ENCODE measurements at regions not wholly inside any gene's neighbourhood (a gene's known extent, or its start where the extent isn't known, plus 50 kb on each side); places are given as distances from the start of the nearest gene placed in this dataset.

- Mint-ChIP-seq H3K27me3 (no peaks in the 10 kb centered on the region), H3K27ac (no peak overlapping the region), H3K4me3 (no peak overlapping the region), H3K9me3 (ENCODE audit: low read depth) (peaks cover 6% of the 10 kb centered on the region), H3K4me1 (ENCODE audit: low read depth) (no peaks in the 10 kb centered on the region), H3K36me3 (no peaks in the 10 kb centered on the region)
Measured at GRCh38 chr4:124417371-124417770, 295.2 kb downstream of the ANKRD50 start.

- no peak overlapping the region for H3K27ac Mint-ChIP-seq
- H3K27me3 Mint-ChIP-seq = no peaks in the 10 kb centered on the region
- H3K4me1 Mint-ChIP-seq (ENCODE audit: low read depth) = no peaks in the 10 kb centered on the region
- no peaks in the 10 kb centered on the region for H3K36me3 Mint-ChIP-seq
- no peak overlapping the region for H3K4me3 Mint-ChIP-seq
- peaks cover 9% of the 10 kb centered on the region for H3K9me3 Mint-ChIP-seq (ENCODE audit: low read depth)
Measured at GRCh38 chr4:124420166-124420695, 292.3 kb downstream of the ANKRD50 start.

GRCh38 chr4:124423160-124423559 is 289.4 kb downstream of the ANKRD50 start:
- no peaks in the 10 kb centered on the region for H3K4me1 Mint-ChIP-seq (ENCODE audit: low read depth)
- H3K36me3 Mint-ChIP-seq = no peaks in the 10 kb centered on the region
- no peaks in the 10 kb centered on the region for H3K27me3 Mint-ChIP-seq
- no peak overlapping the region for H3K27ac Mint-ChIP-seq
- peaks cover 9% of the 10 kb centered on the region for H3K9me3 Mint-ChIP-seq (ENCODE audit: low read depth)
- no peak overlapping the region for H3K4me3 Mint-ChIP-seq

- no peaks in the 10 kb centered on the region for H3K36me3 Mint-ChIP-seq
- no peaks in the 10 kb centered on the region for H3K4me1 Mint-ChIP-seq (ENCODE audit: low read depth)
- no peak overlapping the region for H3K27ac Mint-ChIP-seq
- no peaks in the 10 kb centered on the region for H3K27me3 Mint-ChIP-seq
- H3K9me3 Mint-ChIP-seq (ENCODE audit: low read depth) = peaks cover 7% of the 10 kb centered on the region
- no peak overlapping the region for H3K4me3 Mint-ChIP-seq
Measured at GRCh38 chr4:124426279-124426678, 286.3 kb downstream of the ANKRD50 start.

- no peaks in the 10 kb centered on the region for H3K4me1 Mint-ChIP-seq (ENCODE audit: low read depth)
- no peaks in the 10 kb centered on the region for H3K36me3 Mint-ChIP-seq
- peaks cover 3% of the 10 kb centered on the region for H3K9me3 Mint-ChIP-seq (ENCODE audit: low read depth)
- H3K27ac Mint-ChIP-seq = no peak overlapping the region
- H3K4me3 Mint-ChIP-seq = no peak overlapping the region
- no peaks in the 10 kb centered on the region for H3K27me3 Mint-ChIP-seq
Measured at GRCh38 chr4:124427095-124427767, 285.3 kb downstream of the ANKRD50 start.

- Mint-ChIP-seq H3K9me3 (ENCODE audit: low read depth) (peaks cover 3% of the 10 kb centered on the region), H3K36me3 (no peaks in the 10 kb centered on the region), H3K27ac (no peak overlapping the region), H3K4me1 (ENCODE audit: low read depth) (no peaks in the 10 kb centered on the region), H3K27me3 (no peaks in the 10 kb centered on the region), H3K4me3 (no peak overlapping the region)
Measured at GRCh38 chr4:124428648-124429047, 283.9 kb downstream of the ANKRD50 start.

GRCh38 chr4:124429746-124430250 is 282.7 kb downstream of the ANKRD50 start:
- H3K27me3 Mint-ChIP-seq = no peaks in the 10 kb centered on the region
- H3K4me1 Mint-ChIP-seq (ENCODE audit: low read depth) = no peaks in the 10 kb centered on the region
- H3K4me3 Mint-ChIP-seq = no peak overlapping the region
- H3K9me3 Mint-ChIP-seq (ENCODE audit: low read depth) = peaks cover under 1% of the 10 kb centered on the region
- no peak overlapping the region for H3K27ac Mint-ChIP-seq
- no peaks in the 10 kb centered on the region for H3K36me3 Mint-ChIP-seq

- Mint-ChIP-seq H3K4me1 (ENCODE audit: low read depth) (no peaks in the 10 kb centered on the region), H3K27ac (no peak overlapping the region), H3K9me3 (ENCODE audit: low read depth) (no peaks in the 10 kb centered on the region), H3K4me3 (no peak overlapping the region), H3K27me3 (no peaks in the 10 kb centered on the region), H3K36me3 (no peaks in the 10 kb centered on the region)
Measured at GRCh38 chr4:124431653-124432192, 280.8 kb downstream of the ANKRD50 start.

GRCh38 chr4:124432500-124432899 is 280.0 kb downstream of the ANKRD50 start:
- Mint-ChIP-seq H3K4me1 (ENCODE audit: low read depth) (no peaks in the 10 kb centered on the region), H3K36me3 (no peaks in the 10 kb centered on the region), H3K27ac (no peak overlapping the region), H3K9me3 (ENCODE audit: low read depth) (no peaks in the 10 kb centered on the region), H3K4me3 (no peak overlapping the region), H3K27me3 (no peaks in the 10 kb centered on the region)

GRCh38 chr4:124433044-124433443 is 279.5 kb downstream of the ANKRD50 start:
- H3K27ac Mint-ChIP-seq = no peak overlapping the region
- H3K4me1 Mint-ChIP-seq (ENCODE audit: low read depth) = no peaks in the 10 kb centered on the region
- no peaks in the 10 kb centered on the region for H3K27me3 Mint-ChIP-seq
- no peaks in the 10 kb centered on the region for H3K36me3 Mint-ChIP-seq
- no peaks in the 10 kb centered on the region for H3K9me3 Mint-ChIP-seq (ENCODE audit: low read depth)
- H3K4me3 Mint-ChIP-seq = no peak overlapping the region

GRCh38 chr4:124433500-124433899 is 279.0 kb downstream of the ANKRD50 start:
- Mint-ChIP-seq H3K27ac (no peak overlapping the region), H3K4me1 (ENCODE audit: low read depth) (no peaks in the 10 kb centered on the region), H3K4me3 (no peak overlapping the region), H3K27me3 (no peaks in the 10 kb centered on the region), H3K36me3 (no peaks in the 10 kb centered on the region), H3K9me3 (ENCODE audit: low read depth) (no peaks in the 10 kb centered on the region)

GRCh38 chr4:124435274-124435950 is 277.1 kb downstream of the ANKRD50 start:
- no peaks in the 10 kb centered on the region for H3K4me1 Mint-ChIP-seq (ENCODE audit: low read depth)
- no peaks in the 10 kb centered on the region for H3K27me3 Mint-ChIP-seq
- no peaks in the 10 kb centered on the region for H3K36me3 Mint-ChIP-seq
- no peak overlapping the region for H3K4me3 Mint-ChIP-seq
- H3K27ac Mint-ChIP-seq = no peak overlapping the region
- peaks cover 10% of the 10 kb centered on the region for H3K9me3 Mint-ChIP-seq (ENCODE audit: low read depth)

- Mint-ChIP-seq H3K9me3 (ENCODE audit: low read depth) (peaks cover 10% of the 10 kb centered on the region), H3K27ac (no peak overlapping the region), H3K36me3 (no peaks in the 10 kb centered on the region), H3K27me3 (no peaks in the 10 kb centered on the region), H3K4me3 (no peak overlapping the region), H3K4me1 (ENCODE audit: low read depth) (no peaks in the 10 kb centered on the region)
Measured at GRCh38 chr4:124437853-124438495, 274.6 kb downstream of the ANKRD50 start.

- Mint-ChIP-seq H3K4me1 (ENCODE audit: low read depth) (no peaks in the 10 kb centered on the region), H3K27ac (no peak overlapping the region), H3K36me3 (no peaks in the 10 kb centered on the region), H3K4me3 (no peak overlapping the region), H3K9me3 (ENCODE audit: low read depth) (peaks cover 7% of the 10 kb centered on the region), H3K27me3 (no peaks in the 10 kb centered on the region)
Measured at GRCh38 chr4:124445071-124445470, 267.5 kb downstream of the ANKRD50 start.

- no peaks in the 10 kb centered on the region for H3K4me1 Mint-ChIP-seq (ENCODE audit: low read depth)
- H3K9me3 Mint-ChIP-seq (ENCODE audit: low read depth) = no peaks in the 10 kb centered on the region
Measured at GRCh38 chr4:124449881-124450280, 262.7 kb downstream of the ANKRD50 start.

More at GRCh38 chr4:124449881-124450280, 262.7 kb downstream of the ANKRD50 start:
- H3K4me3 Mint-ChIP-seq = no peak overlapping the region
- H3K27ac Mint-ChIP-seq = no peak overlapping the region
- no peaks in the 10 kb centered on the region for H3K36me3 Mint-ChIP-seq
- H3K27me3 Mint-ChIP-seq = no peaks in the 10 kb centered on the region

All from activated naive CD8-positive, alpha-beta T cell (primary cell).